DND-41 (cell line): ENCODE measurements at regions not wholly inside any gene's neighbourhood (a gene's known extent, or its start where the extent isn't known, plus 50 kb on each side); places are given as distances from the start of the nearest gene placed in this dataset.

ENCODE experiments used
- EZH2 ChIP-seq: IDR thresholded peaks from 3 replicates; pipeline ENCODE4 v1.6.1; 2012; ENCODE audit warnings: borderline replicate concordance, low read depth, mild to moderate bottlenecking, moderate library complexity, low read length, inconsistent platforms; ENCODE audit not compliant: severe bottlenecking
- TF ChIP-seq, protein P1 (sequence below): IDR thresholded peaks from 2 replicates; pipeline ENCODE4 v1.5.1; 2012; ENCODE audit warnings: borderline replicate concordance, low read length, moderate library complexity, mild to moderate bottlenecking; ENCODE audit not compliant: poor library complexity, severe bottlenecking; ENCODE audit errors: extremely low read depth

DNA sequence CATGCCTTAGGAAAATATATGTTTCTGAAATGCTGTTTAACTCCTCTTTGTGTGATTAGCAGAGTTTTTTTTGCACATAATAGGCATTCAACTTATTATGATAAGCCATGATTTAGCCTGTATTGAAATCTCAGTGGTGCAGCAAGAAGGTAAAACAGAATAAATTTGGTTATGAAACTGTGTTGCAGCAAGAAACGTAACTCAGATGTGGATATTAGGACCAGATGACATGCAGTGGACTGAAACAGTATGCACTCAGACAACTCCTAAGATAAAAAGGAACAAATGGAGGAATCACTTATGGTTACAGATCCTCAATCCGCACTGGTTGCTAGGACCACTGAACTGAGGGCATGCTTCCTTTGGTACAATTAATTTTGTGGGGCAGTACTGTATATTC, 254.2 kb upstream of the HSF2 start:
- TF ChIP-seq, protein P1, sequence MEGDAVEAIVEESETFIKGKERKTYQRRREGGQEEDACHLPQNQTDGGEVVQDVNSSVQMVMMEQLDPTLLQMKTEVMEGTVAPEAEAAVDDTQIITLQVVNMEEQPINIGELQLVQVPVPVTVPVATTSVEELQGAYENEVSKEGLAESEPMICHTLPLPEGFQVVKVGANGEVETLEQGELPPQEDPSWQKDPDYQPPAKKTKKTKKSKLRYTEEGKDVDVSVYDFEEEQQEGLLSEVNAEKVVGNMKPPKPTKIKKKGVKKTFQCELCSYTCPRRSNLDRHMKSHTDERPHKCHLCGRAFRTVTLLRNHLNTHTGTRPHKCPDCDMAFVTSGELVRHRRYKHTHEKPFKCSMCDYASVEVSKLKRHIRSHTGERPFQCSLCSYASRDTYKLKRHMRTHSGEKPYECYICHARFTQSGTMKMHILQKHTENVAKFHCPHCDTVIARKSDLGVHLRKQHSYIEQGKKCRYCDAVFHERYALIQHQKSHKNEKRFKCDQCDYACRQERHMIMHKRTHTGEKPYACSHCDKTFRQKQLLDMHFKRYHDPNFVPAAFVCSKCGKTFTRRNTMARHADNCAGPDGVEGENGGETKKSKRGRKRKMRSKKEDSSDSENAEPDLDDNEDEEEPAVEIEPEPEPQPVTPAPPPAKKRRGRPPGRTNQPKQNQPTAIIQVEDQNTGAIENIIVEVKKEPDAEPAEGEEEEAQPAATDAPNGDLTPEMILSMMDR = no peak
- TF ChIP-seq EZH2 = no peak
